ENCODE measurements at regions not wholly inside any gene's neighbourhood (a gene's known extent, or its start where the extent isn't known, plus 50 kb on each side); places are given as distances from the start of the nearest gene placed in this dataset.

DNA sequence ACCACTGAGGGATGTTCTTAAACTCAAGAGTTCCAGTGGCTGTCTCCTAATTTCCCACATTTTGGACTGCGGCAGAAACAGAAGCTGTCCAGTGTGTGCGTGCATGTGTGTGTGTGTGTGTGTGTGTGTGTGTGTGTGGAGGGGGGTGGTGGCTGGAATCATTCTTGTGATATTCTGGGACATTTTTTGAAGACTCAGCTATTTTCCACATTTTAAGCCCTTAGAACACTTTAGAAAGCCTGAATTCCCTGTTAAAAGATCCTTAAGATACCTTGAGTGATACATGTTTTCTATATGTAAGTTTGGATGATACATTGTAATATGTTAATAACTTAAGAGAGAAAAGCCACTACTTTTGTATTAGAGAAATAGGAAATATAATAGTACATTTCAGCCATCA is 636.4 kb downstream of the PLPP3 start:
- Histone ChIP-seq H3K27me3 (no peaks in the 10 kb centered on the region), H3K4me3 (no peak overlapping the region), H3K27ac (no peak overlapping the region), H3K4me1 (peaks cover 0 to 8% (median 3%) of the 10 kb centered on the region in 3 donors), H3K36me3 (no peaks in the 10 kb centered on the region), H3K9me3 (no peaks in the 10 kb centered on the region)
- intact Hi-C loops (cut with DNase I): no loop called here
- TF ChIP-seq, protein P1, sequence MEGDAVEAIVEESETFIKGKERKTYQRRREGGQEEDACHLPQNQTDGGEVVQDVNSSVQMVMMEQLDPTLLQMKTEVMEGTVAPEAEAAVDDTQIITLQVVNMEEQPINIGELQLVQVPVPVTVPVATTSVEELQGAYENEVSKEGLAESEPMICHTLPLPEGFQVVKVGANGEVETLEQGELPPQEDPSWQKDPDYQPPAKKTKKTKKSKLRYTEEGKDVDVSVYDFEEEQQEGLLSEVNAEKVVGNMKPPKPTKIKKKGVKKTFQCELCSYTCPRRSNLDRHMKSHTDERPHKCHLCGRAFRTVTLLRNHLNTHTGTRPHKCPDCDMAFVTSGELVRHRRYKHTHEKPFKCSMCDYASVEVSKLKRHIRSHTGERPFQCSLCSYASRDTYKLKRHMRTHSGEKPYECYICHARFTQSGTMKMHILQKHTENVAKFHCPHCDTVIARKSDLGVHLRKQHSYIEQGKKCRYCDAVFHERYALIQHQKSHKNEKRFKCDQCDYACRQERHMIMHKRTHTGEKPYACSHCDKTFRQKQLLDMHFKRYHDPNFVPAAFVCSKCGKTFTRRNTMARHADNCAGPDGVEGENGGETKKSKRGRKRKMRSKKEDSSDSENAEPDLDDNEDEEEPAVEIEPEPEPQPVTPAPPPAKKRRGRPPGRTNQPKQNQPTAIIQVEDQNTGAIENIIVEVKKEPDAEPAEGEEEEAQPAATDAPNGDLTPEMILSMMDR (IDR thresholded peaks at IDR 0.05): no peak
- no peak for TF ChIP-seq POLR2A (IDR thresholded peaks at IDR 0.05)
- WGBS, 2 donors: 95 to 100% methylated on average over 2 of the region's 2 CpGs
- DNase-seq: no peak

DNA sequence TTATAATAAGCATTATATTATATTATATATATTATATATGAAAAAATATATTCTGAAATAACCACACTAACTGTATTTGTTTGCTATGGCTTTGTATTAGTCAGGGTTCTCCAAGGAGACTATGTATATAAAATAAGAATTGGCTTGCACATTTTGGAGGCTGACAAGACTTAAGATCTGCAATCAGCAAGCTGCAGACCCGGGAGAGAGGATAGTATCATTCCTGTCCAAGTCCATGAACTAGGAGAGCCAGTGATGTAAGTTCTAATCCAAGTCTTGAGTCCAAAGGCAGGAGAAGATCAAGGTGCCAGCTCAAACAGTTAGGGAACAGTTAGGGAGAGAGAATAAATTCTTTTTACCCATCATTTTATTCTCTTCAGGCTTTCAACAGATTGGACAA is 639.5 kb downstream of the PLPP3 start:
- no peaks in the 10 kb centered on the region for H3K36me3 ChIP-seq
- no peak for DNase-seq
- no peak overlapping the region for H3K27ac ChIP-seq
- H3K27me3 ChIP-seq: no peaks in the 10 kb centered on the region
- intact Hi-C loops (cut with DNase I): no loop called here
- TF ChIP-seq POLR2A (IDR thresholded peaks at IDR 0.05): no peak
- TF ChIP-seq, protein P1 (IDR thresholded peaks at IDR 0.05): no peak
- peaks cover 0 to 9% (median 3%) of the 10 kb centered on the region in 3 donors for H3K4me1 ChIP-seq
- no peak overlapping the region for H3K4me3 ChIP-seq
- no peaks in the 10 kb centered on the region for H3K9me3 ChIP-seq
- WGBS, 2 donors: 65 to 85% methylated on average over 1 of the region's 1 CpG

DNA sequence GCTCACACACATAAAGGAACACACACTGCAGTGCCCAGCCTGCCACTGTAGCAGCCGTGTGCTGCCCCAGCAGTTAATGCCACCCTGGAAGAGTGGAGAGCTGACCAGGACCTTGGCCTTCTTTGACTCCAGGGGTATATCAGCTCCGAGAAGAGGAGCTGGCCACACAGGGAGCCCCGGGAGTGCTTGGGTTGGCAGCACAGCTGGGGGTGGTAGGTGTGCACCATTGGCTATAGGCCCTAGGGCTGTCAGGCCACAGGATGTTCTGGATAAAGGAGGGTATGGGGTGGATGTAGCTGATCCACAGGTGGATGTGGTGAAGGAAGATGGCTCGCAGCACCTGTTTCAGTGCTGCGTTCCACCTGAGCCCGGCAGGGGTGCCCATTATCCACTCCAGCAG is 640.5 kb downstream of the PLPP3 start:
- TF ChIP-seq, protein P1 (IDR thresholded peaks at IDR 0.05): no peak
- TF ChIP-seq POLR2A (IDR thresholded peaks at IDR 0.05): no peak
- no peak for DNase-seq
- peaks cover 0 to 9% (median 3%) of the 10 kb centered on the region in 3 donors for H3K4me1 ChIP-seq
- no peaks in the 10 kb centered on the region for H3K27me3 ChIP-seq
- H3K27ac ChIP-seq: no peak overlapping the region
- intact Hi-C loops (cut with DNase I): no loop called here
- no peaks in the 10 kb centered on the region for H3K9me3 ChIP-seq
- 88 to 90% methylated on average over 4 to 5 of the region's 6 CpGs for whole genome bisulfite sequencing, 2 donors
- no peak overlapping the region for H3K4me3 ChIP-seq
- H3K36me3 ChIP-seq: no peaks in the 10 kb centered on the region

DNA sequence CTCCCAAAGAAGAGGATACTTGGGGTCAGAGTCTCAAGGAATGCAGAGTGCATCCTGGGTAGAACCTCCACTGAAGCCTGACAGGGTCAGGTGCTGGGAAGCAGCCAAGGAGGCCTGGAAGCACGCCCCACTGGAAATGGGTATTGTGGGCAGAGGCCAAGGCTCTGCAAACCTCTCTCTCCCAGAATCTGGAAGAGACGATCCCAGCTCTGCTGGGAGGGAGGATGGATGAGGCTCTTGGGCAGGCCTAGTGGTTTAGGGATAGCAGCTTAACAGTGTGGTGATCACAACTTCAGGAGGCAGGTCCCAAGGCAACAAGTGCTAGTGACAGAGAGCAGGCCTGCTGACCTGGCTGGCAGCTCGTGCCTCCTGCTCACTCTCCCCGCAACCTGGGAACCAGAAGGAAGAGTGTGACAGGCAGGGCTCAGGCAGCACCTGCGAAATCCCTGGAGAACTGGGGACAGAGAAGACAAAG is 641.0 kb downstream of the PLPP3 start:
- Histone ChIP-seq H3K9me3 (no peaks in the 10 kb centered on the region), H3K4me1 (peaks cover 0 to 9% (median 3%) of the 10 kb centered on the region in 3 donors), H3K27ac (no peak overlapping the region), H3K36me3 (no peaks in the 10 kb centered on the region), H3K27me3 (no peaks in the 10 kb centered on the region), H3K4me3 (no peak overlapping the region)
- 48 to 75% methylated on average over 2 to 4 of the region's 5 CpGs for whole genome bisulfite sequencing, 2 donors
- DNase-seq: no peak
- intact Hi-C loops (cut with DNase I): no loop called here
- TF ChIP-seq, protein P1 (IDR thresholded peaks at IDR 0.05): no peak
- no peak for TF ChIP-seq POLR2A (IDR thresholded peaks at IDR 0.05)

DNA sequence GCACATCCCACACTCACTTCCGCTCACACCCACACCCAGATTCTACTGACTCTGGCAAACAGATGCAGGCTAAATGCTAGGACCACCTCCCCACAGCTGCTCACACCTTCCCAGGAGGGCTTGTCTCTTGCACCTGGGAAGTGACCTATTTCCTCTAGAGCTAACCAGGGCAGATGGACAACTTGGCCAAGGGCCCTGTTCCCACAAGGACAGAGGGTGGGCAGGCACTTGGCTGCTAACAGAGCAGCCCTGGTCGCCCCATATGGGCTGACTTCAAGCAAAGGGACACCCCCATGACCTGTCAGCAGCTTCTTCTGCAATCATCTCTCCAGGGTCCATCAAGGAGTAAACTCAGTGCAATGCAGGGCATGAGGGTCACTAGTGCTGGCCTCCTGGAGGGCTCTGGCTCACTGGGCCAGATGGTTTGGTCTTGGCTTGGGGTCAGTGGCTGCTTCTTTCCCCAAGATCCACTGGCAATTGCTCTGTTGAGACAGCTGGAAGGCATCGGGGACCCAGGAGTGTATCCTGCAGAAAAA is 641.5 kb downstream of the PLPP3 start:
- H3K9me3 ChIP-seq: no peaks in the 10 kb centered on the region
- no peak overlapping the region for H3K27ac ChIP-seq
- DNase-seq: no peak
- H3K4me3 ChIP-seq: no peak overlapping the region
- no peaks in the 10 kb centered on the region for H3K27me3 ChIP-seq
- peaks cover 0 to 9% (median 3%) of the 10 kb centered on the region in 3 donors for H3K4me1 ChIP-seq
- no peak for TF ChIP-seq POLR2A (IDR thresholded peaks at IDR 0.05)
- TF ChIP-seq, protein P1 (IDR thresholded peaks at IDR 0.05): no peak
- intact Hi-C loops (cut with DNase I): no loop called here
- 79 to 83% methylated on average over 2 to 3 of the region's 3 CpGs for WGBS, 2 donors
- H3K36me3 ChIP-seq: no peaks in the 10 kb centered on the region
